Left lobe of liver (tissue), 2 donors: ENCODE measurements at regions not wholly inside any gene's neighbourhood (a gene's known extent, or its start where the extent isn't known, plus 50 kb on each side); places are given as distances from the start of the nearest gene placed in this dataset.
"Not testable (repeated sequence)": the region's sequence is repeated elsewhere in the genome, so short reads cannot be mapped to it uniquely, and the experiment has no call there.

ENCODE experiments used
- ATAC-seq: fragments of 200-7000 bp; cut with Tn5 transposase; one replicate; pipeline ENCODE4 v1.9.1; 2020; ENCODE audit warnings: mild to moderate bottlenecking, moderate library complexity
- DNase-seq: peaks from one replicate; pipeline ENCODE4 v3.0.0-alpha.2; 2020; ENCODE audit warnings: low spot score
- donor health status: DM: no; HTN: no; CAD: no; lungs with moderate emphysema.
- donor health status: DM: no; HTN: yes; CAD: no.

GRCh38 chr16:32947336-32947735, 246.7 kb upstream of the TP53TG3C start:
- not testable (repeated sequence) for ATAC-seq, DNase-seq

- ATAC-seq, DNase-seq: not testable (repeated sequence)
Measured at GRCh38 chr16:32946041-32946560, 247.9 kb upstream of the TP53TG3C start.

GRCh38 chr16:32945311-32945710, 248.7 kb upstream of the TP53TG3C start:
- not testable (repeated sequence) for DNase-seq, ATAC-seq

- DNase-seq, ATAC-seq: not testable (repeated sequence)
Measured at GRCh38 chr16:32939845-32940244, 254.2 kb upstream of the TP53TG3C start.

- not testable (repeated sequence) for ATAC-seq, DNase-seq
Measured at GRCh38 chr16:32937929-32938328, 256.1 kb upstream of the TP53TG3C start.

GRCh38 chr16:32932240-32933040, 256.5 kb upstream of the TP53TG3 start:
- not testable (repeated sequence) for DNase-seq
- ATAC-seq = peak; percentile 70

- not testable (repeated sequence) for DNase-seq, ATAC-seq
Measured at GRCh38 chr16:32925192-32925591, 249.2 kb upstream of the TP53TG3 start.

GRCh38 chr16:32922578-32922977, 246.6 kb upstream of the TP53TG3 start:
- not testable (repeated sequence) for DNase-seq, ATAC-seq

GRCh38 chr16:32915346-32915745, 239.4 kb upstream of the TP53TG3 start:
- DNase-seq, ATAC-seq: not testable (repeated sequence)

- ATAC-seq, DNase-seq: not testable (repeated sequence)
Measured at GRCh38 chr16:32897782-32898181, 221.8 kb upstream of the TP53TG3 start.

- DNase-seq, ATAC-seq: not testable (repeated sequence)
Measured at GRCh38 chr16:32885392-32885791, 209.4 kb upstream of the TP53TG3 start.

GRCh38 chr16:32884556-32884955, 208.6 kb upstream of the TP53TG3 start:
- ATAC-seq, DNase-seq: not testable (repeated sequence)

- DNase-seq = not testable (repeated sequence)
- ATAC-seq = peak; percentile 31
Measured at GRCh38 chr16:32882328-32882857, 206.4 kb upstream of the TP53TG3 start.

- not testable (repeated sequence) for ATAC-seq, DNase-seq
Measured at GRCh38 chr16:32881631-32882030, 205.7 kb upstream of the TP53TG3 start.

GRCh38 chr16:32880009-32880408, 204.0 kb upstream of the TP53TG3 start:
- ATAC-seq, DNase-seq: not testable (repeated sequence)

- not testable (repeated sequence) for DNase-seq, ATAC-seq
Measured at GRCh38 chr16:32876718-32877117, 200.8 kb upstream of the TP53TG3 start.

- not testable (repeated sequence) for ATAC-seq, DNase-seq
Measured at GRCh38 chr16:32873783-32874182, 197.8 kb upstream of the TP53TG3 start.

GRCh38 chr16:32873120-32873519, 197.2 kb upstream of the TP53TG3 start:
- ATAC-seq, DNase-seq: not testable (repeated sequence)

- not testable (repeated sequence) for DNase-seq, ATAC-seq
Measured at GRCh38 chr16:32870628-32871027, 194.7 kb upstream of the TP53TG3 start.

GRCh38 chr16:32868334-32868733, 192.4 kb upstream of the TP53TG3 start:
- not testable (repeated sequence) for DNase-seq, ATAC-seq

- peak; percentile 54 for ATAC-seq
Measured at GRCh38 chr16:32865284-32865683, 189.3 kb upstream of the TP53TG3 start.

More at GRCh38 chr16:32865284-32865683, 189.3 kb upstream of the TP53TG3 start:
- not testable (repeated sequence) for DNase-seq
